Uterus (tissue), 3 donors: ENCODE measurements at regions not wholly inside any gene's neighbourhood (a gene's known extent, or its start where the extent isn't known, plus 50 kb on each side); places are given as distances from the start of the nearest gene placed in this dataset.

Experiments
- DNase-seq, 2 donors: peaks; one replicate each; pipeline ENCODE4 v3.0.0-alpha.2; 2019 to 2020
- H3K27ac ChIP-seq, 2 donors: fragments of 200-600 bp; sonication (generic); 1 replicate in 1 of 2; 2 replicates in 1 of 2; pipeline ENCODE4 v1.5.1; 2016 to 2018
- H3K27me3 ChIP-seq, 2 donors: fragments of 200-600 bp; sonication (generic); one replicate each; pipeline ENCODE4 v1.5.1; 2018 to 2019; ENCODE audit warnings: control low read depth in 1 of 2
- H3K36me3 ChIP-seq, 2 donors: fragments of 200-600 bp; sonication (generic); one replicate each; pipeline ENCODE4 v1.5.1; 2019; ENCODE audit warnings: control low read depth in 1 of 2
- H3K4me1 ChIP-seq, 2 donors: fragments of 200-600 bp; sonication (generic); one replicate each; pipeline ENCODE4 v1.5.1; 2018 to 2019; ENCODE audit warnings: control low read depth in 1 of 2
- H3K4me3 ChIP-seq, 2 donors: fragments of 200-600 bp; sonication (generic); 1 replicate in 1 of 2; 2 replicates in 1 of 2; pipeline ENCODE4 v1.5.1; 2018 to 2019; ENCODE audit warnings: mild to moderate bottlenecking in 1 of 2
- H3K9me3 ChIP-seq, 2 donors: fragments of 200-600 bp; sonication (generic); one replicate each; pipeline ENCODE4 v1.5.1; 2019; ENCODE audit warnings: control low read depth in 1 of 2
- POLR2A ChIP-seq, 2 donors: fragments of 450-650 bp; IDR thresholded peaks; one replicate each; pipeline ENCODE4 v1.6.1; 2016; ENCODE audit warnings: antibody characterized with exemption in 2 of 2, mild to moderate bottlenecking in 1 of 2, moderate library complexity in 1 of 2
- intact Hi-C: fragments of 100-400 bp; cut with DNase I; formaldehyde crosslinking; loops from one replicate; pipeline ENCODE4 v1.15.1; 2023; ENCODE audit warnings: low total_unique reads
- TF ChIP-seq, protein P1 (sequence below), 4 experiments: fragments of 200-600 bp in 2 of 4; fragments of 450-650 bp in 2 of 4; sonication (generic) in 2 of 4; IDR thresholded peaks; one replicate each; pipeline ENCODE4 v1.5.1; 2016 to 2019; ENCODE audit warnings: antibody characterized with exemption in 4 of 4, mild to moderate bottlenecking in 2 of 4, moderate library complexity in 1 of 4
- donor health status: DM: yes; HTN: yes; CAD: no.

- no peak for DNase-seq
- H3K9me3 ChIP-seq, result no peaks in the 10 kb centered on the region
- intact Hi-C loops, result no loop called here
- no peak overlapping the region for H3K27ac ChIP-seq
- H3K4me3 ChIP-seq, result no peak overlapping the region
- H3K4me1 ChIP-seq, result no peaks in the 10 kb centered on the region
- H3K36me3 ChIP-seq, result no peaks in the 10 kb centered on the region
- TF ChIP-seq, protein P1, sequence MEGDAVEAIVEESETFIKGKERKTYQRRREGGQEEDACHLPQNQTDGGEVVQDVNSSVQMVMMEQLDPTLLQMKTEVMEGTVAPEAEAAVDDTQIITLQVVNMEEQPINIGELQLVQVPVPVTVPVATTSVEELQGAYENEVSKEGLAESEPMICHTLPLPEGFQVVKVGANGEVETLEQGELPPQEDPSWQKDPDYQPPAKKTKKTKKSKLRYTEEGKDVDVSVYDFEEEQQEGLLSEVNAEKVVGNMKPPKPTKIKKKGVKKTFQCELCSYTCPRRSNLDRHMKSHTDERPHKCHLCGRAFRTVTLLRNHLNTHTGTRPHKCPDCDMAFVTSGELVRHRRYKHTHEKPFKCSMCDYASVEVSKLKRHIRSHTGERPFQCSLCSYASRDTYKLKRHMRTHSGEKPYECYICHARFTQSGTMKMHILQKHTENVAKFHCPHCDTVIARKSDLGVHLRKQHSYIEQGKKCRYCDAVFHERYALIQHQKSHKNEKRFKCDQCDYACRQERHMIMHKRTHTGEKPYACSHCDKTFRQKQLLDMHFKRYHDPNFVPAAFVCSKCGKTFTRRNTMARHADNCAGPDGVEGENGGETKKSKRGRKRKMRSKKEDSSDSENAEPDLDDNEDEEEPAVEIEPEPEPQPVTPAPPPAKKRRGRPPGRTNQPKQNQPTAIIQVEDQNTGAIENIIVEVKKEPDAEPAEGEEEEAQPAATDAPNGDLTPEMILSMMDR (IDR thresholded peaks at IDR 0.05), result no peak
- no peak for TF ChIP-seq POLR2A (IDR thresholded peaks at IDR 0.05)
- no peaks in the 10 kb centered on the region for H3K27me3 ChIP-seq
Observed at GRCh38 chr10:21065621-21066248, 168.6 kb upstream of the NEBL start.

GRCh38 chr10:21061982-21062381 is 164.9 kb upstream of the NEBL start:
- no peak overlapping the region for H3K4me3 ChIP-seq
- H3K27ac ChIP-seq, result no peak overlapping the region
- no peaks in the 10 kb centered on the region for H3K36me3 ChIP-seq
- no peaks in the 10 kb centered on the region for H3K4me1 ChIP-seq
- DNase-seq, result no peak
- no peaks in the 10 kb centered on the region for H3K27me3 ChIP-seq
- intact Hi-C loops, result no loop called here
- TF ChIP-seq POLR2A (IDR thresholded peaks at IDR 0.05), result no peak
- TF ChIP-seq, protein P1 (IDR thresholded peaks at IDR 0.05), result no peak
- H3K9me3 ChIP-seq, result no peaks in the 10 kb centered on the region

DNA sequence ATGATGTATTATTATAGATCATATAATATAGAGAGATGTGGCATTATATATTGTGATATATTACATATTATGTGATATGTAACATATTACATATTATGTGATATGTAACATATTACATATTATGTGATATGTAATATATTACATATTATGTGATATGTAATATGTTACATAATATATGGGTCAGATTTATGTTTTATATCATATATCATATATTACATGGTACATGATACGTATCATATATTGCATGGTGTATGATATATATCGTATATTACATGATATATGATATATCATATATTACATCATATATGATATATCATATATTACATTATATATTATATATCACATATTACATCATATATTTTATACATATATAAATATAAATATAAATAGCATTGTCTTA is 164.1 kb upstream of the NEBL start:
- DNase-seq, result no peak
- no peak overlapping the region for H3K27ac ChIP-seq
- no peaks in the 10 kb centered on the region for H3K36me3 ChIP-seq
- H3K27me3 ChIP-seq, result no peaks in the 10 kb centered on the region
- no peak for TF ChIP-seq POLR2A (IDR thresholded peaks at IDR 0.05)
- TF ChIP-seq, protein P1 (IDR thresholded peaks at IDR 0.05), result no peak
- no peaks in the 10 kb centered on the region for H3K4me1 ChIP-seq
- H3K9me3 ChIP-seq, result no peaks in the 10 kb centered on the region
- no peak overlapping the region for H3K4me3 ChIP-seq
- intact Hi-C loops, result no loop called here

DNA sequence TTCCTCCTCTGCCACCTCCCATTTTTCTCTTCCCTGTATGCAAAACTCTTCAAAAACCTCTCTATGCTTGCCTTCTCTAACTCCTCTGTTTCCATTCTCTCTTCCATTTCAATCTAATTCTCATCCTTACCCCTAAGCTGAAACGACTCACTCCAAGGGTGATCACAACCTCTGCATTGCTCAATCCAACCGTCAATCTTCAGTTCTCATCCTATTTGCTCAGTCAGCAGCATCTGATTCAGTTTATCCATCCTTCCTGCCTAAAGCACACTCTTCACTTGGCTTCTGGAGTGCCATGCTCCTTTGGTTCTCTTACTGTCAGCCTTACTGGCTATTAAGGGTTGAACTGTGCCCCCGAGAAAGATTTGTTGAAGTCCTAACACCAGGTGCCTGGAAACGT is 163.5 kb upstream of the NEBL start:
- no peaks in the 10 kb centered on the region for H3K36me3 ChIP-seq
- no peak for DNase-seq
- H3K27ac ChIP-seq, result no peak overlapping the region
- no peak for TF ChIP-seq POLR2A (IDR thresholded peaks at IDR 0.05)
- TF ChIP-seq, protein P1 (IDR thresholded peaks at IDR 0.05), result no peak
- no peaks in the 10 kb centered on the region for H3K9me3 ChIP-seq
- H3K4me3 ChIP-seq, result no peak overlapping the region
- H3K4me1 ChIP-seq, result no peaks in the 10 kb centered on the region
- H3K27me3 ChIP-seq, result no peaks in the 10 kb centered on the region
- intact Hi-C loops, result no loop called here

DNA sequence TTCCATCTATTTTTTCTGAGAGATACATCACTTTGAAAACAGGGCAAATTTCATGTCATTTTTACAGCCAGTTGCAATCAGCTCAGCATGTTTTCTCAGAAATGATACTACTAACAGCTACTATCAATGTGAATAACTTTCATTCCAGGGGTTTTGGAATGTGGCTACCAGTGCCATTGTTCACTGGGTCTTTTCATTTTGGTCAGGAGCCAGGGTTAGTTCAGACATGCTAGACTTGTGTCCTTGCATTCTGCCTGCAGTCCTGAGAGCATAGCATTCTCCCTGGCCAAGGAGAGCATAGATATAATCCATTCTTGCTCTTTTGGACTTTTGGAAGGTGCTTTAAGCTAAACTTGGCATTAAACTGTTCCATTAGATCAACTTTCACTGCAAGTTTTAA is 160.9 kb upstream of the NEBL start:
- intact Hi-C loops, result no loop called here
- H3K4me1 ChIP-seq, result no peaks in the 10 kb centered on the region
- no peak for DNase-seq

More for the DNA sequence above, 160.9 kb upstream of the NEBL start:
- Histone ChIP-seq H3K9me3 (no peaks in the 10 kb centered on the region), H3K4me3 (no peak overlapping the region), H3K27ac (no peak overlapping the region), H3K27me3 (no peaks in the 10 kb centered on the region), H3K36me3 (no peaks in the 10 kb centered on the region)
- TF ChIP-seq POLR2A (IDR thresholded peaks at IDR 0.05), result no peak
- TF ChIP-seq, protein P1 (IDR thresholded peaks at IDR 0.05), result no peak
